ENCODE measurements at regions not wholly inside any gene's neighbourhood (a gene's known extent, or its start where the extent isn't known, plus 50 kb on each side); places are given as distances from the start of the nearest gene placed in this dataset.
"Not testable (repeated sequence)": the region's sequence is repeated elsewhere in the genome, so short reads cannot be mapped to it uniquely, and the experiment has no call there.

GRCh38 chr14:76293221-76293620, 82.7 kb upstream of the ESRRB start:
- H3K4me3 ChIP-seq, result no peak overlapping the region

DNA sequence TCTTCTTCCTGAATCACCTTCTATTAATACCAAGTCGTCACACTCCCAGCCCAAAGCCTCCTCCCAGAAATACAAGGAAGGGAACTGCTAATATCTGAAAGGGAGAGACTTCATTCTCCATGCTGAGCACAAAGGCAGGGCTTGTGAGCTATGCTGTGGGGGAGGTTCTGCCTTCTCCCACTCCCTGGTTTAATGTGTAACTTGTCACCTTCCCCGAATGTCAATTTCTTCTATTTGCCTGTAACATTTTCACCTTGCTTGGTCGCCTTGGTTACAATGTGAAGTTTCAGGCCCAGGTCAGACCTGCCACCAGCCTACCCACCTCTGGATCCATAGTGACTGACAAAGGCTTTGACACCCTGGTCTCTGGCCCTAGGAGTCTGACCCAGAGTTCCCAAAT, 82.0 kb upstream of the ESRRB start:
- intact Hi-C loops (cut with DNase I), result no loop called here
- peak in 1 of 4 donors; percentile 44 for DNase-seq
- Histone ChIP-seq H3K4me1 (no peaks in the 10 kb centered on the region), H3K4me3 (no peak overlapping the region), H3K9me3 (no peaks in the 10 kb centered on the region), H3K27ac (no peak overlapping the region), H3K27me3 (peaks cover 0 to 3% of the 10 kb centered on the region in 2 donors), H3K36me3 (no peaks in the 10 kb centered on the region)
- ATAC-seq, result no peak
- no peak for TF ChIP-seq CTCF (IDR thresholded peaks at IDR 0.05)

More at GRCh38 chr14:76293221-76293620, 82.7 kb upstream of the ESRRB start:
- Histone ChIP-seq H3K27ac (no peak overlapping the region), H3K4me1 (no peaks in the 10 kb centered on the region), H3K27me3 (peaks cover 0 to 3% of the 10 kb centered on the region in 2 donors), H3K36me3 (no peaks in the 10 kb centered on the region), H3K9me3 (no peaks in the 10 kb centered on the region)
- DNase-seq (no peak), ATAC-seq (no peak)
- intact Hi-C loops (cut with DNase I), result no loop called here
- no peak for TF ChIP-seq CTCF (IDR thresholded peaks at IDR 0.05)

DNA sequence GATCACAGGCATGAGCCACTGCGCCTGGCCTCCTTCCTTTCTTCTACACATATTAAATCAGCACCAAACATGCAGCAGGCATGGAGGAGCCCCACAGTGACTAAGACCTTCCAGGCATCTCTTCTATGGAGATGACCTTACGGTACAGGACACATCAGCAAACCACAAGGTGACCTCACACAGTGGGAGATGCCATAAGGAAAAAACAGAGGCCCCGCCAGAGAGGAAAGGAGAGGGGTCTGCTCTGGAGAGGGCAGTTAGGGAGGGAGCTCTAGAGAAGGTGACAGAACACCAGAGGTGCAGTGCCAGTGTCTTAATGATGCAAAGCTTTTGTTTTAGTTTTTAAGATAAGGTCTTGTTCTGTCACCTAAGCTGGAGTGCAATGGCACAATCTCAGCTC, 81.1 kb upstream of the ESRRB start:
- intact Hi-C loops (cut with DNase I), result no loop called here
- no peak for ATAC-seq
- H3K27ac ChIP-seq, result no peak overlapping the region
- no peaks in the 10 kb centered on the region for H3K4me1 ChIP-seq
- H3K9me3 ChIP-seq, result no peaks in the 10 kb centered on the region
- H3K27me3 ChIP-seq, result peaks cover 0 to 3% of the 10 kb centered on the region in 2 donors
- H3K4me3 ChIP-seq, result no peak overlapping the region
- TF ChIP-seq CTCF (IDR thresholded peaks at IDR 0.05), result no peak
- H3K36me3 ChIP-seq, result no peaks in the 10 kb centered on the region
- DNase-seq, result no peak

DNA sequence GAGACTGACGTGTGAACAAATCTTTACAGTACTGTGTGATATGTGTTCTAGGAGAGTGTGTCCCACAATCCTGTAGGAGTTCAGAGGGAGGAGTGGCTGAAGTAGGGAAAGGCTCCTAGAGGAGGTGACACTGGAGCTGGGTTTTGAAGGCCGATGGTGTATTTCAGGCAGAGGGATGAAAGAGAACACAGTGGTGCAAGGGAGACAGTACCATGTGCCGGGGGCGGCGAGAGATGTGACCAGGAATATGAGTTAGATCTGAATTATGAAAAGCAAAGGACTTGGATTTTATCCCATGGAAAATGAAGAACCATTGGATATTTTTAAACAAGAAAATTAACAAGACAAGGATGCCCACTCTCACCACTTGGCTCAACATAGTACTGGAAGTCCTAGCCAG, 77.0 kb upstream of the ESRRB start:
- no peaks in the 10 kb centered on the region for H3K9me3 ChIP-seq
- H3K4me3 ChIP-seq, result no peak overlapping the region
- no peak overlapping the region for H3K27ac ChIP-seq
- no peaks in the 10 kb centered on the region for H3K36me3 ChIP-seq
- no peak for TF ChIP-seq CTCF (IDR thresholded peaks at IDR 0.05)
- intact Hi-C loops (cut with DNase I), result no loop called here
- DNase-seq (no peak), ATAC-seq (no peak)
- H3K27me3 ChIP-seq, result peaks cover 0 to 3% of the 10 kb centered on the region in 2 donors
- H3K4me1 ChIP-seq, result no peaks in the 10 kb centered on the region

DNA sequence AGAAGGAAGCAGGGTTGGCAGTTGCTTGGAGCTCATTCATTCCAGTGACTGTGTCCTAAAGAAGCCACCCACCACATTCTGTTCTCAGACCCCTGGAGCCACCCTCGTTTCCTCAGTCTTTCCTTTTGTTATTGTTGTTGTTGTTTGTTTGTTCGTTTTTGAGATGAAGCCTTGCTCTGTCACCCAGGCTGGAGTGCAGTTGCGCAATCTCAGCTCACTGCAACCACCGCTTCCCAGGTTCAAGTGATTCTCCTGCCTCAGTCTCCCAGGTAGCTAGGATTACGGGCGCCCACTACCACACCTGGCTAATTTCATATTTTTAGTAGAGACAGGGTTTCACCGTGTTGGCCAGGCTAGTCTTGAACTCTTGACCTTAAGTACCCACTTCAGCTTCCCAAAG, 72.7 kb upstream of the ESRRB start:
- ATAC-seq; H3K36me3 ChIP-seq; H3K4me3 ChIP-seq; H3K27me3 ChIP-seq; H3K9me3 ChIP-seq; intact Hi-C loops (cut with DNase I); H3K4me1 ChIP-seq; DNase-seq; H3K27ac ChIP-seq: not testable (repeated sequence)

- intact Hi-C loops (cut with DNase I), result no loop called here
- DNase-seq, result no peak
- H3K4me1 ChIP-seq, result no peaks in the 10 kb centered on the region
- no peak overlapping the region for H3K27ac ChIP-seq
- no peak for ATAC-seq
- no peak overlapping the region for H3K4me3 ChIP-seq
- TF ChIP-seq CTCF (IDR thresholded peaks at IDR 0.05), result no peak
- H3K9me3 ChIP-seq, result no peaks in the 10 kb centered on the region
- peaks cover 0 to 11% of the 10 kb centered on the region in 2 donors for H3K27me3 ChIP-seq
- H3K36me3 ChIP-seq, result no peaks in the 10 kb centered on the region
Observed at GRCh38 chr14:76304536-76305267, 71.2 kb upstream of the ESRRB start.

All from left lung (tissue), 4 donors.